Endodermal cell (in vitro differentiated cells): ENCODE measurements at regions not wholly inside any gene's neighbourhood (a gene's known extent, or its start where the extent isn't known, plus 50 kb on each side); places are given as distances from the start of the nearest gene placed in this dataset.

ENCODE experiments used
- DNase-seq: peaks from one replicate; pipeline ENCODE4 v3.0.0-alpha.2; 2017
- H3K27ac ChIP-seq: 2 replicates; pipeline ENCODE4 v1.5.1; 2013; ENCODE audit warnings: mild to moderate bottlenecking, low read depth, low read length, moderate library complexity
- H3K27me3 ChIP-seq: 2 replicates; pipeline ENCODE4 v1.6.1; 2013; ENCODE audit warnings: mild to moderate bottlenecking, low read length, moderate library complexity; ENCODE audit not compliant: insufficient read depth, control insufficient read depth, poor library complexity, severe bottlenecking
- H3K36me3 ChIP-seq: 2 replicates; pipeline ENCODE4 v1.7.0; 2013; ENCODE audit warnings: mild to moderate bottlenecking, low read length, moderate library complexity; ENCODE audit not compliant: control insufficient read depth, insufficient read depth
- H3K4me1 ChIP-seq: one replicate; pipeline ENCODE4 v1.7.0; 2013; ENCODE audit warnings: low read length; ENCODE audit not compliant: control insufficient read depth, insufficient read depth
- H3K4me3 ChIP-seq: 2 replicates; pipeline ENCODE4 v1.5.1; 2013; ENCODE audit warnings: mild to moderate bottlenecking, low read length, moderate library complexity
- H3K9ac ChIP-seq: 2 replicates; pipeline ENCODE4 v1.6.1; 2013; ENCODE audit warnings: mild to moderate bottlenecking, low read length, moderate library complexity; ENCODE audit not compliant: poor library complexity, severe bottlenecking; ENCODE audit errors: extremely low read depth
- H3K9me3 ChIP-seq: 2 replicates; pipeline ENCODE4 v1.6.1; 2013; ENCODE audit warnings: mild to moderate bottlenecking, low read length, moderate library complexity; ENCODE audit not compliant: control insufficient read depth
- H3K27ac Mint-ChIP-seq: 2 replicates; pipeline ENCODE4 v1.8.0; 2020; ENCODE audit warnings: mixed read lengths
- H3K27me3 Mint-ChIP-seq: 2 replicates; pipeline ENCODE4 v1.8.0; 2021; ENCODE audit warnings: mild to moderate bottlenecking, mixed read lengths; ENCODE audit not compliant: insufficient read depth
- H3K36me3 Mint-ChIP-seq: 2 replicates; pipeline ENCODE4 v1.8.0; 2020; ENCODE audit warnings: low read depth, mixed read lengths
- H3K4me1 Mint-ChIP-seq: 2 replicates; pipeline ENCODE4 v1.8.0; 2020; ENCODE audit warnings: mixed read lengths
- H3K4me3 Mint-ChIP-seq: 2 replicates; pipeline ENCODE4 v1.8.0; 2020; ENCODE audit warnings: mild to moderate bottlenecking, moderate library complexity, mixed read lengths
- H3K9me3 Mint-ChIP-seq: 2 replicates; pipeline ENCODE4 v1.8.0; 2020; ENCODE audit warnings: mild to moderate bottlenecking, mixed read lengths
- WGBS, 2 experiments: methylation state at CpG; one replicate each; pipeline versions ENCODE4 v1.1.5 to v1.1.7; 2013; ENCODE audit warnings: missing lambda C conversion rate in 2 of 2, mixed read lengths in 1 of 2; ENCODE audit not compliant: insufficient coverage in 1 of 2, insufficient read length in 1 of 2; 5-methylcytosine and 5-hydroxymethylcytosine counted together
- TF ChIP-seq, protein P1 (sequence below): fragments of 200-600 bp; sonication (generic); conservative IDR thresholded peaks from 2 replicates; pipeline ENCODE4 v1.5.0; 2021; ENCODE audit warnings: antibody characterized with exemption, mild to moderate bottlenecking

DNA sequence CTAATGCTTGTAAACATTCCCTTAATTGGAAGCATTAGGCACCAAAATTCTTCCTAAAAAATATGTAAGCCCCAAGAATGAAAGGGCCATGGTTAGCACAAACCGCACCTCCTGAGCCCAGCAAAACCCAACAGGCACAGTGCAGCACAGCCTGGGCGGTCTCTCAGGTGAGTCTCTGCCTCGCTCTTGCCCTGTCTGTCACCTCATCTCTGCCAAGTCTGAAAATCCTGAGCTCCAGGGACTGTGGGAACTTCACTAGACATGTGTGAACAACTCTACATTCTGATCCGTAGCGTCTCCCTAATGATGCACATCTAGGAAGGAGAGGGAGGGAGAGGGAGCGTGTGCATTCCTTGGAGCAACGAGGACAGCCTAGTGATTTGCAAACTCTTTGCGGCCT, 88.8 kb upstream of the GJB6 start:
- H3K9me3 ChIP-seq: peaks cover 4% of the 10 kb centered on the region
- H3K4me3 ChIP-seq: no peak overlapping the region
- no peaks in the 10 kb centered on the region for H3K4me1 ChIP-seq
- no peaks in the 10 kb centered on the region for H3K27me3 ChIP-seq
- no peak overlapping the region for H3K27ac ChIP-seq
- H3K36me3 ChIP-seq: no peaks in the 10 kb centered on the region
- H3K36me3 Mint-ChIP-seq: peaks cover 2% of the 10 kb centered on the region
- H3K4me1 Mint-ChIP-seq: no peaks in the 10 kb centered on the region
- H3K4me3 Mint-ChIP-seq: no peak overlapping the region
- H3K27ac Mint-ChIP-seq: no peak overlapping the region
- H3K27me3 Mint-ChIP-seq: peaks cover 6% of the 10 kb centered on the region
- TF ChIP-seq, protein P1, sequence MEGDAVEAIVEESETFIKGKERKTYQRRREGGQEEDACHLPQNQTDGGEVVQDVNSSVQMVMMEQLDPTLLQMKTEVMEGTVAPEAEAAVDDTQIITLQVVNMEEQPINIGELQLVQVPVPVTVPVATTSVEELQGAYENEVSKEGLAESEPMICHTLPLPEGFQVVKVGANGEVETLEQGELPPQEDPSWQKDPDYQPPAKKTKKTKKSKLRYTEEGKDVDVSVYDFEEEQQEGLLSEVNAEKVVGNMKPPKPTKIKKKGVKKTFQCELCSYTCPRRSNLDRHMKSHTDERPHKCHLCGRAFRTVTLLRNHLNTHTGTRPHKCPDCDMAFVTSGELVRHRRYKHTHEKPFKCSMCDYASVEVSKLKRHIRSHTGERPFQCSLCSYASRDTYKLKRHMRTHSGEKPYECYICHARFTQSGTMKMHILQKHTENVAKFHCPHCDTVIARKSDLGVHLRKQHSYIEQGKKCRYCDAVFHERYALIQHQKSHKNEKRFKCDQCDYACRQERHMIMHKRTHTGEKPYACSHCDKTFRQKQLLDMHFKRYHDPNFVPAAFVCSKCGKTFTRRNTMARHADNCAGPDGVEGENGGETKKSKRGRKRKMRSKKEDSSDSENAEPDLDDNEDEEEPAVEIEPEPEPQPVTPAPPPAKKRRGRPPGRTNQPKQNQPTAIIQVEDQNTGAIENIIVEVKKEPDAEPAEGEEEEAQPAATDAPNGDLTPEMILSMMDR: no peak
- H3K9ac ChIP-seq: no peak overlapping the region
- no peak for DNase-seq
- 91% methylated on average over 7 to 8 of the region's 8 CpGs for WGBS, 2 experiments
- peaks cover 18% of the 10 kb centered on the region for H3K9me3 Mint-ChIP-seq

DNA sequence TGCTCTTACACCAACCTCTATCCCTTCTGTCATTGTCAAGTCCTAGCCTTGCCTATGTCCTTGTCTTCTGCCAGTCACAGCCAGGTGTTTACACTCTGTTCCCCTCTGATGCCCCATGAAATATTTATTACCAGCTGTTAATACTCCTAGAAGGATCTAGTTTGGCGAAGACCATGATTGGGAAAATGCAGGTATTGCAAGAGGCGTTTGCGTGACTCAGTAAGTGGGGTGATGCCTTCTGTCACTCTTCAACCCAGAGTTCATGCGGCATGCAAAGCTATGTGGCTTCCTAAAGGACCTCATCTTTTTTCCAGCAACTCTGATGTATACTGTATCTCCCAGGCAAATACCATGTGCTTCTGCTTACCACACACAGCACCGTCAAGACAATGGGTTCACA, 81.8 kb upstream of the GJB6 start:
- Histone ChIP-seq H3K9me3 (no peaks in the 10 kb centered on the region), H3K36me3 (no peaks in the 10 kb centered on the region), H3K4me3 (no peak overlapping the region), H3K27me3 (no peaks in the 10 kb centered on the region), H3K4me1 (no peaks in the 10 kb centered on the region), H3K27ac (no peak overlapping the region), H3K9ac (no peak overlapping the region)
- H3K4me1 Mint-ChIP-seq: no peaks in the 10 kb centered on the region
- H3K27ac Mint-ChIP-seq: no peak overlapping the region
- TF ChIP-seq, protein P1: no peak
- no peak for DNase-seq
- H3K9me3 Mint-ChIP-seq: no peaks in the 10 kb centered on the region
- H3K27me3 Mint-ChIP-seq: peaks cover 2% of the 10 kb centered on the region
- no peaks in the 10 kb centered on the region for H3K36me3 Mint-ChIP-seq
- 97 to 98% methylated on average over 4 to 5 of the region's 5 CpGs for WGBS, 2 experiments
- no peak overlapping the region for H3K4me3 Mint-ChIP-seq

DNA sequence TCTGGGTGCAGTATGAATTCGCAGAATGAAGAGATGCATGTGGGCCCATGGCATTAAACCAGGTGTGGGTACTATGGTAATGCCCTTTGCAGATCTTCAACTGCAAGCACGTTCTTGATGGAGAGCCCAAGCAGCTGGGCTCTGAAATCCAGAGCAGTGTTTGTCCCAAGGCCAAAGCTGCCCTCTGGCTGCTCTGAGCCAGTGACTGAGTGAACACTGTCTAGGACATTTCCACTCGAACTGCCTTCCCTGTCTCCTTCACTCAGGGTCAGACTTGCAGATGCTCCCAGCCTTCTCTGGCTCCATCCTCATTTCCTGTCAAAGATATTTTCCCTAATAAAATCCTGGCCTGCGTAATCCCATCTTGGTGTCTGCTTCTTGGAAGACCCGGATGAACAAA, 80.2 kb upstream of the GJB6 start:
- no peaks in the 10 kb centered on the region for H3K4me1 Mint-ChIP-seq
- no peaks in the 10 kb centered on the region for H3K36me3 Mint-ChIP-seq
- H3K27me3 Mint-ChIP-seq: peaks cover 6% of the 10 kb centered on the region
- Histone ChIP-seq H3K27ac (no peak overlapping the region), H3K9me3 (peaks cover 8% of the 10 kb centered on the region), H3K27me3 (no peaks in the 10 kb centered on the region), H3K36me3 (no peaks in the 10 kb centered on the region), H3K9ac (no peak overlapping the region), H3K4me1 (no peaks in the 10 kb centered on the region), H3K4me3 (no peak overlapping the region)
- DNase-seq: no peak
- TF ChIP-seq, protein P1: no peak
- no peak overlapping the region for H3K27ac Mint-ChIP-seq
- WGBS, 2 experiments: 87% methylated on average over 3 to 5 of the region's 5 CpGs
- peaks cover 11% of the 10 kb centered on the region for H3K9me3 Mint-ChIP-seq
- H3K4me3 Mint-ChIP-seq: no peak overlapping the region
